Brain microvascular endothelial cell (primary cell): ENCODE measurements at regions not wholly inside any gene's neighbourhood (a gene's known extent, or its start where the extent isn't known, plus 50 kb on each side); places are given as distances from the start of the nearest gene placed in this dataset.

Experiments used
- DNase-seq: peaks from one replicate; pipeline ENCODE4 v3.0.0-alpha.2; 2020
- H3K27ac ChIP-seq: fragments of 250-450 bp; sonication (Bioruptor Pico); 2 replicates; pipeline ENCODE4 v1.5.1; 2020; ENCODE audit warnings: mild to moderate bottlenecking, moderate library complexity
- H3K27me3 ChIP-seq: fragments of 250-450 bp; sonication (Bioruptor Pico); replicated peaks from 2 replicates; pipeline ENCODE4 v1.5.1; 2020; ENCODE audit warnings: mild to moderate bottlenecking
- H3K36me3 ChIP-seq: fragments of 250-450 bp; sonication (Bioruptor Pico); replicated peaks from 2 replicates; pipeline ENCODE4 v1.5.1; 2020; ENCODE audit warnings: mild to moderate bottlenecking
- H3K4me3 ChIP-seq: 2 replicates; pipeline ENCODE4 v1.5.1; 2011; ENCODE audit warnings: low read depth, mild to moderate bottlenecking, control low read depth, low read length, moderate library complexity
- in situ Hi-C: cut with HindIII; loops from 2 replicates; pipeline ENCODE4 v1.10.0; 2017; ENCODE audit warnings: low sequenced_read_pairs, low pct_ligation_motif_present
- TF ChIP-seq, protein P1 (sequence below): IDR thresholded peaks from 2 replicates; pipeline ENCODE4 v1.5.1; 2011; ENCODE audit warnings: low read depth, mild to moderate bottlenecking, moderate library complexity, low read length, control low read depth, inconsistent platforms; ENCODE audit errors: missing control alignments

DNA sequence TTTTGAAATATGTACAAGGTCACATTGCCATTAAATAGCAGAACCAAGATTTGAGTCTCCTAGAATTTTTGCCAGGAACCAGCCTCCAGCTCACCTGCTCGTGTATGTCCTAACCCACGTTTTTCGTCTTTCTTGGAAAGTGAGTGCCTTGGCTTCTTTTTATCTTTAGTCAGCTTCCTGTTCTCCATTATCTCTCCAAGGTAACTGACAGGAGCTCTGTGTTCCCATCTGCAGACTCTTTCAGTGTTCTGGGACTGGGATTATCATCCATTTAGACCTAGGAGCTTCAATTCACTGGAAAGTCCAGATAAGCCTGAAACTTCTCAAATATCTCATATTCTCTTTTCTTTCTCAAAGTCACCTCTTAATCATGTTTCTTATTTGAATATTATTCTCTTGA, 193.7 kb downstream of the ZIC5 start:
- H3K36me3 ChIP-seq, result no peaks in the 10 kb centered on the region
- H3K27ac ChIP-seq, result no peak overlapping the region
- no peak for DNase-seq
- TF ChIP-seq, protein P1, sequence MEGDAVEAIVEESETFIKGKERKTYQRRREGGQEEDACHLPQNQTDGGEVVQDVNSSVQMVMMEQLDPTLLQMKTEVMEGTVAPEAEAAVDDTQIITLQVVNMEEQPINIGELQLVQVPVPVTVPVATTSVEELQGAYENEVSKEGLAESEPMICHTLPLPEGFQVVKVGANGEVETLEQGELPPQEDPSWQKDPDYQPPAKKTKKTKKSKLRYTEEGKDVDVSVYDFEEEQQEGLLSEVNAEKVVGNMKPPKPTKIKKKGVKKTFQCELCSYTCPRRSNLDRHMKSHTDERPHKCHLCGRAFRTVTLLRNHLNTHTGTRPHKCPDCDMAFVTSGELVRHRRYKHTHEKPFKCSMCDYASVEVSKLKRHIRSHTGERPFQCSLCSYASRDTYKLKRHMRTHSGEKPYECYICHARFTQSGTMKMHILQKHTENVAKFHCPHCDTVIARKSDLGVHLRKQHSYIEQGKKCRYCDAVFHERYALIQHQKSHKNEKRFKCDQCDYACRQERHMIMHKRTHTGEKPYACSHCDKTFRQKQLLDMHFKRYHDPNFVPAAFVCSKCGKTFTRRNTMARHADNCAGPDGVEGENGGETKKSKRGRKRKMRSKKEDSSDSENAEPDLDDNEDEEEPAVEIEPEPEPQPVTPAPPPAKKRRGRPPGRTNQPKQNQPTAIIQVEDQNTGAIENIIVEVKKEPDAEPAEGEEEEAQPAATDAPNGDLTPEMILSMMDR, result no peak
- no peak overlapping the region for H3K4me3 ChIP-seq
- in situ Hi-C loops, result no loop called here
- H3K27me3 ChIP-seq, result no peaks in the 10 kb centered on the region

DNA sequence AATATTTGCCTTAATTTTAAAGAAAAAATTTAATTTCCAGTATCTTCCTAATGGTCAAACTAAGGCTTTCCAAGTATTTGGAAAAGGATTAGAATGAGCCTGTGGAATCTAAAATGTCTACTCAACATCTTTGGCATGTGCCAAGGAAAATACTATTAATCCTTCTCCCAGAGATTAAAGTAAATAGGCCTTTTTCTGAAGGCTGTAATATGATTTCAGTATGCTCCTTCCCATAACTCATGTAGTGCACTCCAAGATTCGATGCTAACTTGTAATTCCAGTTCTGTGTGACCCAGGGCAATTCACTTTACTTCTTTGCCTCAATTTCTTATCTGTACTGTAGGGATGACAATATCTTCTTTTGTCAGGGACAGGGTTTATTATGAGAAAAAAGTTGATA, 196.9 kb downstream of the ZIC5 start:
- H3K27me3 ChIP-seq, result no peaks in the 10 kb centered on the region
- H3K27ac ChIP-seq, result no peak overlapping the region
- H3K4me3 ChIP-seq, result no peak overlapping the region
- no peak for DNase-seq
- in situ Hi-C loops, result no loop called here
- TF ChIP-seq, protein P1, result no peak
- no peaks in the 10 kb centered on the region for H3K36me3 ChIP-seq

- Histone ChIP-seq H3K27ac (no peak overlapping the region), H3K27me3 (no peaks in the 10 kb centered on the region), H3K4me3 (no peak overlapping the region), H3K36me3 (no peaks in the 10 kb centered on the region)
- DNase-seq, result no peak
- in situ Hi-C loops, result no loop called here
- TF ChIP-seq, protein P1, result no peak
Measured at GRCh38 chr13:99768986-99769385, 202.6 kb downstream of the ZIC5 start.

- in situ Hi-C loops, result no loop called here
- H3K36me3 ChIP-seq, result no peaks in the 10 kb centered on the region
- DNase-seq, result peak; percentile 10
- TF ChIP-seq, protein P1, result peak; percentile 30
- H3K27me3 ChIP-seq, result no peaks in the 10 kb centered on the region
- no peak overlapping the region for H3K27ac ChIP-seq
- H3K4me3 ChIP-seq, result no peak overlapping the region
Measured at GRCh38 chr13:99766641-99767045, 204.9 kb downstream of the ZIC5 start.

DNA sequence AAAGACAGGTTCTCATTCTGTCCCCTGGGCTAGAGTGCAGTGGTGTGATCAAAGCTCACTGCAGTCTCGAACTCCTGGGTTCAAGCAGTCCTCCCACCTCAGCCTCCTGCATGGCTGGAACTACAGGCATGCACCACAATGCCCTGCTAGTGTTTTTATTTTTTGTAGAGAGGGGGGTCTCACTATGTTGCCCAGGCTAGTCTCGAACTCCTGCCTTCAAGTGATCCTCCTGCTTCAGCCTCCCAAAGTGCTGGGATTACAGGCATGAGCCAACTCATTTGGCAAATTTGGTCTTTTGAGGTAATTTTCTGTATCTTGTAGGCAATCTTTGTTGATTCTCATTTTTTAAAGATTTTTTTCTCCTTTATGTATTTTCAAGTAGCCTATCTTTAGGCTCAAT, 205.7 kb downstream of the ZIC5 start:
- in situ Hi-C loops, result no loop called here
- no peak for DNase-seq
- Histone ChIP-seq H3K4me3 (no peak overlapping the region), H3K27me3 (no peaks in the 10 kb centered on the region), H3K36me3 (no peaks in the 10 kb centered on the region), H3K27ac (no peak overlapping the region)
- TF ChIP-seq, protein P1, result no peak

GRCh38 chr13:99760456-99760855, 211.1 kb downstream of the ZIC5 start:
- Histone ChIP-seq H3K36me3 (no peaks in the 10 kb centered on the region), H3K27ac (no peak overlapping the region), H3K4me3 (no peak overlapping the region), H3K27me3 (no peaks in the 10 kb centered on the region)
- TF ChIP-seq, protein P1, result no peak
- in situ Hi-C loops, result no loop called here
- DNase-seq, result no peak
